HG03575 (cell line): ENCODE measurements at regions not wholly inside any gene's neighbourhood (a gene's known extent, or its start where the extent isn't known, plus 50 kb on each side); places are given as distances from the start of the nearest gene placed in this dataset.
A peak's percentile ranks its signal among the peaks of the same experiment; 100 is the strongest.

Experiments used
- ATAC-seq: cut with Tn5 transposase; IDR thresholded peaks from one replicate; pipeline ENCODE4 v1.9.1; 2021; ENCODE audit not compliant: unreplicated experiment, insufficient number of reproducible peaks, low FRiP score; ENCODE audit errors: extremely low read depth

GRCh38 chr17:56681561-56682266 lies 88.2 kb downstream of the NOG start:
- no peak for ATAC-seq

- ATAC-seq: no peak
These were observed 94.7 kb downstream of the NOG start for GRCh38 chr17:56688151-56688550.

- no peak for ATAC-seq
These were observed 97.2 kb downstream of the NOG start for GRCh38 chr17:56690441-56691291.

- no peak for ATAC-seq
These were observed 101.3 kb downstream of the NOG start for GRCh38 chr17:56694825-56695224.

GRCh38 chr17:56697190-56697589 lies 103.7 kb downstream of the NOG start:
- no peak for ATAC-seq

- no peak for ATAC-seq
These were observed 105.8 kb downstream of the NOG start for GRCh38 chr17:56699186-56699894.

GRCh38 chr17:56700919-56701420 lies 107.5 kb downstream of the NOG start:
- no peak for ATAC-seq

- ATAC-seq: no peak
These were observed 114.1 kb downstream of the NOG start for GRCh38 chr17:56707312-56708219.

- no peak for ATAC-seq
These were observed 114.7 kb downstream of the NOG start for GRCh38 chr17:56708220-56708558.

GRCh38 chr17:56708670-56709410 lies 115.3 kb downstream of the NOG start:
- no peak for ATAC-seq

GRCh38 chr17:56710986-56711385 lies 117.5 kb downstream of the NOG start:
- ATAC-seq: no peak

GRCh38 chr17:56715613-56716357 lies 117.9 kb downstream of the C17orf67 start:
- ATAC-seq: peak; percentile 89

- ATAC-seq: no peak
These were observed 116.2 kb downstream of the C17orf67 start for GRCh38 chr17:56717471-56717870.

- ATAC-seq: no peak
These were observed 115.2 kb downstream of the C17orf67 start for GRCh38 chr17:56718515-56718914.

GRCh38 chr17:56723421-56723820 lies 110.3 kb downstream of the C17orf67 start:
- ATAC-seq: no peak

- no peak for ATAC-seq
These were observed 109.1 kb downstream of the C17orf67 start for GRCh38 chr17:56724664-56725063.

GRCh38 chr17:56725144-56725543 lies 108.6 kb downstream of the C17orf67 start:
- no peak for ATAC-seq
